ENCODE measurements at regions not wholly inside any gene's neighbourhood (a gene's known extent, or its start where the extent isn't known, plus 50 kb on each side); places are given as distances from the start of the nearest gene placed in this dataset.

DNA sequence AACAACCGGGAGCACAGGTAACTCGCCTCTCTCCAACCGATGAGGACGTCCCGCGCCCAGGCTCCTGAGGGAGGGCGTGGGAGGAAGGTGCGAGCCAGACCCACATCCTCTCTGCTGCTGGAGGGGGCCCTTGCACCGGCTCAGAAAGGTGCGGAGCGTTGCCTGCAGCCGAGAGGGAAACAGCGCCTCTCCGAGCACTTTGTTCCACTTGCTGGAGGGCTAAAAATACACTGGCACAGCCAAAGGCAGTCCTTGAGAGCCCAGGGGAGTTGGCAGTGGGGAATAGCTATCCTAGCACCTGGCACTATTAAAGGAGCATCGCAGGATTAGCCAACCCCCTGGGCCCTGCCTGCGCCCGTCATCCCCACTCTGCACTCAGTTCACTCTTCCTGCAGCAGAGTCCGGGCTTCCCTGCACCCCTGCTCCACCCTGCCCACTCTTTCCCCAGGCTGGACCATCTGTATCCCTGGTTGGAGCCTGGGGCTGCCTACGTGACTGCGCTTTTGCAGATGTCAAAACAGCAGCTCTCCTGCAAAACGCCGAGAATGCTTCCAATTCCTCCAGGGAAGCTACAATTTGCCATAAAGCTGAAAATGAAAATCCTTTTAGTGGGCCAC is 108.9 kb downstream of the SNX5 start (continued):
- TF ChIP-seq ARID4A (CRISPR knock-in tag; IDR thresholded peaks at IDR 0.05; ENCODE audit: borderline replicate concordance) (no peak), THAP7 (CRISPR knock-in tag; IDR thresholded peaks at IDR 0.05) (peak; percentile 3; the same call in 1 of the 2 replicates), RAD21 (CRISPR knock-in tag; IDR thresholded peaks at IDR 0.05) (peak; percentile 34; the same call in 1 of the 2 replicates), AGO2 (optimal IDR thresholded peaks at IDR 0.05; ENCODE audit: low read depth, low read length) (peak; percentile 78), ATM (IDR thresholded peaks at IDR 0.05; ENCODE audit: borderline replicate concordance) (no peak), HNRNPH1 (optimal IDR thresholded peaks at IDR 0.05; ENCODE audit: low read depth, low read length) (peak; percentile 4), ZNF576 (CRISPR knock-in tag; IDR thresholded peaks at IDR 0.05) (no peak), ZBTB38 (CRISPR knock-in tag; IDR thresholded peaks at IDR 0.05) (peak; percentile 92), ZNF589 (CRISPR knock-in tag; conservative IDR thresholded peaks at IDR 0.05) (peak; percentile 2; the same call in 1 of the 2 replicates), NFKBIZ (CRISPR knock-in tag; IDR thresholded peaks at IDR 0.05) (no peak), TBP (CRISPR knock-in tag; IDR thresholded peaks at IDR 0.05) (no peak), ZSCAN9 (CRISPR knock-in tag; IDR thresholded peaks at IDR 0.05; ENCODE audit: borderline replicate concordance) (no peak), ZNF33B (CRISPR knock-in tag; IDR thresholded peaks at IDR 0.05) (no peak)
- TF ChIP-seq, protein P1, sequence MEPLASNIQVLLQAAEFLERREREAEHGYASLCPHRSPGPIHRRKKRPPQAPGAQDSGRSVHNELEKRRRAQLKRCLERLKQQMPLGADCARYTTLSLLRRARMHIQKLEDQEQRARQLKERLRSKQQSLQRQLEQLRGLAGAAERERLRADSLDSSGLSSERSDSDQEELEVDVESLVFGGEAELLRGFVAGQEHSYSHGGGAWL (CRISPR knock-in tag; IDR thresholded peaks at IDR 0.05), result peak; percentile 1; the same call in 1 of the 2 replicates
- TF ChIP-seq, protein P2, sequence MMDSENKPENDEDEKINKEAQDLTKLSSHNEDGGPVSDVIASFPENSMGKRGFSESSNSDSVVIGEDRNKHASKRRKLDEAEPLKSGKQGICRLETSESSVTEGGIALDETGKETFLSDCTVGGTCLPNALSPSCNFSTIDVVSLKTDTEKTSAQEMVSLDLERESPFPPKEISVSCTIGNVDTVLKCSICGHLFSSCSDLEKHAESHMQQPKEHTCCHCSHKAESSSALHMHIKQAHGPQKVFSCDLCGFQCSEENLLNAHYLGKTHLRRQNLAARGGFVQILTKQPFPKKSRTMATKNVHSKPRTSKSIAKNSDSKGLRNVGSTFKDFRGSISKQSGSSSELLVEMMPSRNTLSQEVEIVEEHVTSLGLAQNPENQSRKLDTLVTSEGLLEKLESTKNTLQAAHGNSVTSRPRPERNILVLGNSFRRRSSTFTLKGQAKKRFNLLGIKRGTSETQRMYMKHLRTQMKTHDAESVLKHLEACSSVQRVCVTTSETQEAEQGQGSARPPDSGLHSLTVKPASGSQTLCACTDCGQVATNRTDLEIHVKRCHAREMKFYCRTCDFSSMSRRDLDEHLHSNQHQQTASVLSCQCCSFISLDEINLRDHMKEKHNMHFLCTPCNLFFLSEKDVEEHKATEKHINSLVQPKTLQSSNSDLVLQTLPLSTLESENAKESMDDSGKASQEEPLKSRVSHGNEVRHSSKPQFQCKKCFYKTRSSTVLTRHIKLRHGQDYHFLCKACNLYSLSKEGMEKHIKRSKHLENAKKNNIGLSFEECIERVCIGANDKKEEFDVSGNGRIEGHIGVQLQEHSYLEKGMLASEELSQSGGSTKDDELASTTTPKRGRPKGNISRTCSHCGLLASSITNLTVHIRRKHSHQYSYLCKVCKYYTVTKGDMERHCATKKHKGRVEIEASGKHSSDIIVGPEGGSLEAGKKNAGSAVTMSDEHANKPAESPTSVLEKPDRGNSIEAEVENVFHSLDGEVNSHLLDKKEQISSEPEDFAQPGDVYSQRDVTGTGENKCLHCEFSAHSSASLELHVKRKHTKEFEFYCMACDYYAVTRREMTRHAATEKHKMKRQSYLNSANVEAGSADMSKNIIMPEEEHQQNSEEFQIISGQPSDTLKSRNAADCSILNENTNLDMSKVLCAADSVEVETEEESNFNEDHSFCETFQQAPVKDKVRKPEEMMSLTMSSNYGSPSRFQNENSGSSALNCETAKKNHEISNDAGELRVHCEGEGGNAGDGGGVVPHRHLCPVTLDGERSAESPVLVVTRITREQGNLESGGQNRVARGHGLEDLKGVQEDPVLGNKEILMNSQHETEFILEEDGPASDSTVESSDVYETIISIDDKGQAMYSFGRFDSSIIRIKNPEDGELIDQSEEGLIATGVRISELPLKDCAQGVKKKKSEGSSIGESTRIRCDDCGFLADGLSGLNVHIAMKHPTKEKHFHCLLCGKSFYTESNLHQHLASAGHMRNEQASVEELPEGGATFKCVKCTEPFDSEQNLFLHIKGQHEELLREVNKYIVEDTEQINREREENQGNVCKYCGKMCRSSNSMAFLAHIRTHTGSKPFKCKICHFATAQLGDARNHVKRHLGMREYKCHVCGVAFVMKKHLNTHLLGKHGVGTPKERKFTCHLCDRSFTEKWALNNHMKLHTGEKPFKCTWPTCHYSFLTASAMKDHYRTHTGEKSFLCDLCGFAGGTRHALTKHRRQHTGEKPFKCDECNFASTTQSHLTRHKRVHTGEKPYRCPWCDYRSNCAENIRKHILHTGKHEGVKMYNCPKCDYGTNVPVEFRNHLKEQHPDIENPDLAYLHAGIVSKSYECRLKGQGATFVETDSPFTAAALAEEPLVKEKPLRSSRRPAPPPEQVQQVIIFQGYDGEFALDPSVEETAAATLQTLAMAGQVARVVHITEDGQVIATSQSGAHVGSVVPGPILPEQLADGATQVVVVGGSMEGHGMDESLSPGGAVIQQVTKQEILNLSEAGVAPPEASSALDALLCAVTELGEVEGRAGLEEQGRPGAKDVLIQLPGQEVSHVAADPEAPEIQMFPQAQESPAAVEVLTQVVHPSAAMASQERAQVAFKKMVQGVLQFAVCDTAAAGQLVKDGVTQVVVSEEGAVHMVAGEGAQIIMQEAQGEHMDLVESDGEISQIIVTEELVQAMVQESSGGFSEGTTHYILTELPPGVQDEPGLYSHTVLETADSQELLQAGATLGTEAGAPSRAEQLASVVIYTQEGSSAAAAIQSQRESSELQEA (CRISPR knock-in tag; IDR thresholded peaks at IDR 0.05; ENCODE audit: not compliant biosample characterization), result peak; percentile 23

All from HepG2 (cell line).